ENCODE measurements at regions not wholly inside any gene's neighbourhood (a gene's known extent, or its start where the extent isn't known, plus 50 kb on each side); places are given as distances from the start of the nearest gene placed in this dataset.

GRCh38 chr2:238963161-238963970 is 115.5 kb downstream of the TWIST2 start:
- no peak for DNase-seq

GRCh38 chr2:238963971-238964328 is 116.1 kb downstream of the TWIST2 start:
- no peak for DNase-seq

- DNase-seq, result no peak
Measured at GRCh38 chr2:238964544-238965067, 116.7 kb downstream of the TWIST2 start.

GRCh38 chr2:238965371-238966071 is 117.6 kb downstream of the TWIST2 start:
- no peak for DNase-seq

- DNase-seq, result no peak
Measured at GRCh38 chr2:238966072-238966937, 118.4 kb downstream of the TWIST2 start.

GRCh38 chr2:238967031-238967977 is 119.4 kb downstream of the TWIST2 start:
- DNase-seq, result no peak

- no peak for DNase-seq
Measured at GRCh38 chr2:238967978-238968360, 120.1 kb downstream of the TWIST2 start.

GRCh38 chr2:238968616-238969384 is 120.9 kb downstream of the TWIST2 start:
- no peak for DNase-seq

- no peak for DNase-seq
Measured at GRCh38 chr2:238969857-238970256, 122.0 kb downstream of the TWIST2 start.

- peak; percentile 40 for DNase-seq
Measured at GRCh38 chr2:238970553-238971081, 122.7 kb downstream of the TWIST2 start.

- no peak for DNase-seq
Measured at GRCh38 chr2:238971318-238972145, 123.6 kb downstream of the TWIST2 start.

GRCh38 chr2:238972146-238972445 is 124.2 kb downstream of the TWIST2 start:
- no peak for DNase-seq

- no peak for DNase-seq
Measured at GRCh38 chr2:238973038-238973739, 125.3 kb downstream of the TWIST2 start.

GRCh38 chr2:238974081-238974480 is 126.2 kb downstream of the TWIST2 start:
- DNase-seq, result no peak

- no peak for DNase-seq
Measured at GRCh38 chr2:238974501-238975166, 126.7 kb downstream of the TWIST2 start.

GRCh38 chr2:238975408-238975807 is 127.5 kb downstream of the TWIST2 start:
- no peak for DNase-seq

- no peak for DNase-seq
Measured at GRCh38 chr2:238978497-238978896, 130.6 kb downstream of the TWIST2 start.

GRCh38 chr2:238979636-238980035 is 131.8 kb downstream of the TWIST2 start:
- no peak for DNase-seq
